ENCODE measurements at regions not wholly inside any gene's neighbourhood (a gene's known extent, or its start where the extent isn't known, plus 50 kb on each side); places are given as distances from the start of the nearest gene placed in this dataset.

DNA sequence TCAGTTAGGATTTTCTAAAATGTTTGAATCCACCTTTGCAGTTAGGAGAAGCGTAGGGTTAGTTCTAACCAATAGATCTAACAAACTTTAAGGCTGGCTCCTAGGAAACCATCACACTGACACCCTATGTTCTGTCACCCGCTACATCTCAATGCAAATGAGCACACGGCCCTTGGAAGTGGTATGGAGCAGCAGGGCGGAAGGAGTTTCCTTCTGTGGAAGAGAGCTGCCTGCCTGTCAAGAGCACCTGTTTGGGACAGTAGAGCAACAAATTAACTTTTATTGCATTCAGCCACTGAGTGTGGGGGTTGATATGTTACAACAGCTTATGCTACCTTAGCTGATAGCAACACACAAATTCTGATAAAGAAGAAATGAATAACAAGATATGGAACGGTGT lies 306.9 kb upstream of the RAB6C start:
- Mint-ChIP-seq H3K36me3 (ENCODE audit: insufficient read depth, unreplicated experiment) (no peaks in the 10 kb centered on the region), H3K4me1 (ENCODE audit: low read depth, unreplicated experiment) (no peaks in the 10 kb centered on the region), H3K27ac (ENCODE audit: unreplicated experiment) (no peak overlapping the region), H3K9me3 (ENCODE audit: unreplicated experiment) (no peaks in the 10 kb centered on the region), H3K27me3 (ENCODE audit: insufficient read depth, unreplicated experiment) (peaks cover 7% of the 10 kb centered on the region), H3K4me3 (ENCODE audit: unreplicated experiment) (no peak overlapping the region)
- intact Hi-C loops (cut with micrococcal nuclease; ENCODE audit: unreplicated experiment), result no loop called here
- ChIA-PET POLR2A (no interaction called here), CTCF (no interaction called here)
- H3K4me3 ChIP-seq (ENCODE audit: low read depth, low read length), result no peak overlapping the region
- no peaks in the 10 kb centered on the region for H3K4me1 ChIP-seq
- no peaks in the 10 kb centered on the region; the same call in 1 of the 2 replicates for H3K27me3 ChIP-seq (replicated peaks; ENCODE audit: control insufficient read depth, insufficient read depth, low read length)
- no peaks in the 10 kb centered on the region for H3K9me3 ChIP-seq
- BruUV-seq (replicated peaks), result no TSS peak
- DNase-seq, result no peak
- TF ChIP-seq CTCF (IDR thresholded peaks at IDR 0.05; ENCODE audit: insufficient read depth in 1 of 2, low read depth in 1 of 2, low read length in 1 of 2, severe bottlenecking in 1 of 2, unreplicated experiment in 1 of 2), result no peak
- no peaks in the 10 kb centered on the region for H3K36me3 ChIP-seq (ENCODE audit: control insufficient read depth, insufficient read depth, low read length)

GRCh38 chr2:129673234-129673633 lies 306.2 kb upstream of the RAB6C start:
- no peak for TF ChIP-seq CTCF (IDR thresholded peaks at IDR 0.05; ENCODE audit: insufficient read depth in 1 of 2, low read depth in 1 of 2, low read length in 1 of 2, severe bottlenecking in 1 of 2, unreplicated experiment in 1 of 2)
- H3K27me3 ChIP-seq (replicated peaks; ENCODE audit: control insufficient read depth, insufficient read depth, low read length), result no peaks in the 10 kb centered on the region; the same call in 1 of the 2 replicates
- H3K27me3 Mint-ChIP-seq (ENCODE audit: insufficient read depth, unreplicated experiment), result peaks cover 7% of the 10 kb centered on the region
- H3K9me3 ChIP-seq, result no peaks in the 10 kb centered on the region
- H3K36me3 ChIP-seq (ENCODE audit: control insufficient read depth, insufficient read depth, low read length), result no peaks in the 10 kb centered on the region
- POLR2A ChIA-PET, result no interaction called here
- H3K4me3 ChIP-seq (ENCODE audit: low read depth, low read length), result no peak overlapping the region
- no peaks in the 10 kb centered on the region for H3K4me1 ChIP-seq
- no peaks in the 10 kb centered on the region for H3K36me3 Mint-ChIP-seq (ENCODE audit: insufficient read depth, unreplicated experiment)
- no peaks in the 10 kb centered on the region for H3K9me3 Mint-ChIP-seq (ENCODE audit: unreplicated experiment)
- no peak overlapping the region for H3K4me3 Mint-ChIP-seq (ENCODE audit: unreplicated experiment)
- intact Hi-C loops (cut with micrococcal nuclease; ENCODE audit: unreplicated experiment), result no loop called here
- CTCF ChIA-PET, result no interaction called here
- no TSS peak for BruUV-seq (replicated peaks)
- no peaks in the 10 kb centered on the region for H3K4me1 Mint-ChIP-seq (ENCODE audit: low read depth, unreplicated experiment)
- DNase-seq, result no peak
- no peak overlapping the region for H3K27ac Mint-ChIP-seq (ENCODE audit: unreplicated experiment)

GRCh38 chr2:129673847-129674711 lies 305.4 kb upstream of the RAB6C start:
- no peak for DNase-seq
- H3K9me3 ChIP-seq, result no peaks in the 10 kb centered on the region
- intact Hi-C loops (cut with micrococcal nuclease; ENCODE audit: unreplicated experiment), result no loop called here
- H3K27me3 Mint-ChIP-seq (ENCODE audit: insufficient read depth, unreplicated experiment), result peaks cover 7% of the 10 kb centered on the region
- no peaks in the 10 kb centered on the region for H3K9me3 Mint-ChIP-seq (ENCODE audit: unreplicated experiment)
- H3K4me3 Mint-ChIP-seq (ENCODE audit: unreplicated experiment), result no peak overlapping the region
- BruUV-seq (replicated peaks), result no TSS peak
- POLR2A ChIA-PET, result no interaction called here
- H3K4me1 Mint-ChIP-seq (ENCODE audit: low read depth, unreplicated experiment), result no peaks in the 10 kb centered on the region
- no peak for TF ChIP-seq CTCF (IDR thresholded peaks at IDR 0.05; ENCODE audit: insufficient read depth in 1 of 2, low read depth in 1 of 2, low read length in 1 of 2, severe bottlenecking in 1 of 2, unreplicated experiment in 1 of 2)
- no peaks in the 10 kb centered on the region; the same call in 1 of the 2 replicates for H3K27me3 ChIP-seq (replicated peaks; ENCODE audit: control insufficient read depth, insufficient read depth, low read length)
- H3K4me1 ChIP-seq, result no peaks in the 10 kb centered on the region
- H3K36me3 Mint-ChIP-seq (ENCODE audit: insufficient read depth, unreplicated experiment), result no peaks in the 10 kb centered on the region
- CTCF ChIA-PET, result no interaction called here
- H3K4me3 ChIP-seq (ENCODE audit: low read depth, low read length), result no peak overlapping the region
- H3K36me3 ChIP-seq (ENCODE audit: control insufficient read depth, insufficient read depth, low read length), result no peaks in the 10 kb centered on the region
- no peak overlapping the region for H3K27ac Mint-ChIP-seq (ENCODE audit: unreplicated experiment)

Measured in Caco-2 (cell line).